PC-9 (cell line): ENCODE measurements at regions not wholly inside any gene's neighbourhood (a gene's known extent, or its start where the extent isn't known, plus 50 kb on each side); places are given as distances from the start of the nearest gene placed in this dataset.

Experiments used
- BruUV-seq: library from RNA; stranded (reverse); fragments of 400-500 nt; replicated peaks from 2 replicates; lab custom pipeline; 2021; lab: Mats Ljungman, UMichigan
- CTCF ChIA-PET: fragments of 300-600 bp; sonication (Branson Sonifier 250); formaldehyde crosslinking; loops from one replicate; lab custom pipeline; 2022; ENCODE audit warnings: antibody characterized with exemption; lab: Charles Lee
- POLR2A ChIA-PET: fragments of 300-600 bp; sonication (Branson Sonifier 250); formaldehyde crosslinking; loops from one replicate; lab custom pipeline; 2022; ENCODE audit warnings: antibody characterized with exemption; ENCODE audit not compliant: unreplicated experiment; lab: Charles Lee
- DNase-seq, 2 experiments: peaks; one replicate each; pipeline versions ENCODE4 v3.0.0 to v3.0.0-alpha.2; 2015 to 2022; ENCODE audit warnings: mixed read lengths in 1 of 2
- H2AFZ ChIP-seq: fragments of 200-600 bp; sonication (generic); 2 replicates; pipeline ENCODE4 v1.8.1; 2017; ENCODE audit warnings: antibody characterized with exemption
- H3F3A ChIP-seq: fragments of 200-600 bp; sonication (generic); 2 replicates; pipeline ENCODE4 v1.8.1; 2017; ENCODE audit warnings: antibody characterized with exemption, mild to moderate bottlenecking, low read depth; ENCODE audit not compliant: insufficient read depth
- H3K27ac ChIP-seq: fragments of 200-600 bp; sonication (generic); 2 replicates; pipeline ENCODE4 v1.6.1; 2016; ENCODE audit warnings: mixed run types
- H3K27me3 ChIP-seq: fragments of 200-600 bp; sonication (generic); 2 replicates; pipeline ENCODE4 v1.6.1; 2016; ENCODE audit warnings: low read depth, mixed run types; ENCODE audit not compliant: insufficient read depth
- H3K36me3 ChIP-seq: fragments of 200-600 bp; sonication (generic); 2 replicates; pipeline ENCODE4 v1.6.1; 2016; ENCODE audit warnings: low read depth, mixed run types
- H3K4me1 ChIP-seq: fragments of 200-600 bp; sonication (generic); replicated peaks from 2 replicates; pipeline ENCODE4 v1.6.1; 2016; ENCODE audit warnings: mixed run types; ENCODE audit not compliant: insufficient read depth
- H3K4me2 ChIP-seq: fragments of 200-600 bp; sonication (generic); 2 replicates; pipeline ENCODE4 v1.6.1; 2017; ENCODE audit warnings: mixed run types
- H3K4me3 ChIP-seq: fragments of 200-600 bp; sonication (generic); 2 replicates; pipeline ENCODE4 v1.6.1; 2016; ENCODE audit warnings: mixed run types
- H3K79me2 ChIP-seq: fragments of 200-600 bp; sonication (generic); 2 replicates; pipeline ENCODE4 v1.6.1; 2017; ENCODE audit warnings: low read depth, mixed run types
- H3K9me2 ChIP-seq: fragments of 200-600 bp; sonication (generic); 2 replicates; pipeline ENCODE4 v1.8.1; 2017; ENCODE audit warnings: mild to moderate bottlenecking; ENCODE audit not compliant: insufficient read depth
- H3K9me3 ChIP-seq: fragments of 200-600 bp; sonication (generic); 2 replicates; pipeline ENCODE4 v1.8.1; 2016; ENCODE audit warnings: low read depth; ENCODE audit not compliant: insufficient read depth
- H4K20me1 ChIP-seq: fragments of 200-600 bp; sonication (generic); 2 replicates; pipeline ENCODE4 v1.8.1; 2017; ENCODE audit not compliant: insufficient read depth
- CTCF ChIP-seq: fragments of 200-600 bp; sonication (generic); conservative IDR thresholded peaks from 2 replicates; pipeline ENCODE4 v1.6.1; 2017; ENCODE audit warnings: mixed run types, antibody characterized with exemption, mild to moderate bottlenecking, moderate library complexity
- EZH2 ChIP-seq: fragments of 200-600 bp; sonication (generic); IDR thresholded peaks from 2 replicates; pipeline ENCODE4 v1.8.0; 2017; ENCODE audit warnings: antibody characterized with exemption, low read depth
- intact Hi-C: fragments of 100-400 bp; cut with micrococcal nuclease; formaldehyde crosslinking; loops from one replicate; pipeline ENCODE4 v1.10.0; 2022; ENCODE audit not compliant: unreplicated experiment

GRCh38 chr13:74912898-74913297, 569.1 kb downstream of the TBC1D4 start:
- intact Hi-C loops: no loop called here
- no peak for TF ChIP-seq CTCF

DNA sequence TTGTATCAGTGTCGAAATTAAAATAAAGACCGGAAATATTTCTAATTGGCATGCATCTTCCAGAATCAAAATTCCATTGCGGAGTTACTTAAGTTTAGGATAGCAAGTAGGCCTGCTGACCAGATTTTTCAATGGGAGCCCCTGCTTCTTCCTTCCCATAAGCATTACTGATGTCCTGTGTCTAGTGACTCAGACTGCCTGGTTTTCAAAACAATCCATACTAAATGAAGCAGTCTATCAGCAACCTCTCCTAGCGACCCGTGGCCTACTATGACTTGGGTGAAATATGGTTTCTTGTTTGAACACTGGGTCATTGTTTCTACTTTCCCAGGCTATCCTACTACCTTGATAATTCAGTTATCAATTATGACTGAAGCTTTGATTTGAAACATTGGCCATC, 571.6 kb downstream of the TBC1D4 start:
- no peaks in the 10 kb centered on the region for H4K20me1 ChIP-seq
- no TSS peak for BruUV-seq
- H3K4me3 ChIP-seq: no peak overlapping the region
- no peaks in the 10 kb centered on the region for H3K4me1 ChIP-seq
- no peak overlapping the region for H3K27ac ChIP-seq
- no peak for TF ChIP-seq EZH2
- no peak for TF ChIP-seq CTCF
- POLR2A ChIA-PET: no interaction called here
- no peaks in the 10 kb centered on the region for H3K9me2 ChIP-seq
- H3K4me2 ChIP-seq: no peak overlapping the region
- CTCF ChIA-PET: no interaction called here
- intact Hi-C loops: no loop called here
- H3K79me2 ChIP-seq: no peaks in the 10 kb centered on the region
- no peaks in the 10 kb centered on the region for H3K27me3 ChIP-seq
- H2AFZ ChIP-seq: no peak overlapping the region
- H3F3A ChIP-seq: no peaks in the 10 kb centered on the region
- no peaks in the 10 kb centered on the region for H3K36me3 ChIP-seq
- DNase-seq: no peak
- no peaks in the 10 kb centered on the region for H3K9me3 ChIP-seq

More at GRCh38 chr13:74912898-74913297, 569.1 kb downstream of the TBC1D4 start:
- no peaks in the 10 kb centered on the region for H3F3A ChIP-seq
- no peak overlapping the region for H3K4me2 ChIP-seq
- H3K9me3 ChIP-seq: no peaks in the 10 kb centered on the region
- no peak overlapping the region for H2AFZ ChIP-seq
- no peaks in the 10 kb centered on the region for H3K4me1 ChIP-seq
- H3K4me3 ChIP-seq: no peak overlapping the region
- H4K20me1 ChIP-seq: no peaks in the 10 kb centered on the region
- H3K27ac ChIP-seq: no peak overlapping the region
- H3K79me2 ChIP-seq: no peaks in the 10 kb centered on the region
- no peaks in the 10 kb centered on the region for H3K27me3 ChIP-seq
- no peaks in the 10 kb centered on the region for H3K36me3 ChIP-seq
- no peak for DNase-seq
- BruUV-seq: no TSS peak
- ChIA-PET CTCF (no interaction called here), POLR2A (no interaction called here)
- H3K9me2 ChIP-seq: no peaks in the 10 kb centered on the region

- DNase-seq: no peak
- Histone ChIP-seq H3K27me3 (no peaks in the 10 kb centered on the region), H3K27ac (no peak overlapping the region), H3K4me3 (no peak overlapping the region), H3K4me1 (no peaks in the 10 kb centered on the region), H3K4me2 (no peak overlapping the region), H3K36me3 (no peaks in the 10 kb centered on the region), H3F3A (no peaks in the 10 kb centered on the region), H3K9me2 (no peaks in the 10 kb centered on the region), H3K79me2 (no peaks in the 10 kb centered on the region), H2AFZ (no peak overlapping the region), H4K20me1 (no peaks in the 10 kb centered on the region), H3K9me3 (no peaks in the 10 kb centered on the region)
- no peak for TF ChIP-seq CTCF
- TF ChIP-seq EZH2: no peak
- BruUV-seq: no TSS peak
- POLR2A ChIA-PET: no interaction called here
- intact Hi-C loops: no loop called here
- CTCF ChIA-PET: no interaction called here
These were observed 574.2 kb downstream of the TBC1D4 start for GRCh38 chr13:74907788-74908187.
